ENCODE measurements at regions not wholly inside any gene's neighbourhood (a gene's known extent, or its start where the extent isn't known, plus 50 kb on each side); places are given as distances from the start of the nearest gene placed in this dataset.

DNA sequence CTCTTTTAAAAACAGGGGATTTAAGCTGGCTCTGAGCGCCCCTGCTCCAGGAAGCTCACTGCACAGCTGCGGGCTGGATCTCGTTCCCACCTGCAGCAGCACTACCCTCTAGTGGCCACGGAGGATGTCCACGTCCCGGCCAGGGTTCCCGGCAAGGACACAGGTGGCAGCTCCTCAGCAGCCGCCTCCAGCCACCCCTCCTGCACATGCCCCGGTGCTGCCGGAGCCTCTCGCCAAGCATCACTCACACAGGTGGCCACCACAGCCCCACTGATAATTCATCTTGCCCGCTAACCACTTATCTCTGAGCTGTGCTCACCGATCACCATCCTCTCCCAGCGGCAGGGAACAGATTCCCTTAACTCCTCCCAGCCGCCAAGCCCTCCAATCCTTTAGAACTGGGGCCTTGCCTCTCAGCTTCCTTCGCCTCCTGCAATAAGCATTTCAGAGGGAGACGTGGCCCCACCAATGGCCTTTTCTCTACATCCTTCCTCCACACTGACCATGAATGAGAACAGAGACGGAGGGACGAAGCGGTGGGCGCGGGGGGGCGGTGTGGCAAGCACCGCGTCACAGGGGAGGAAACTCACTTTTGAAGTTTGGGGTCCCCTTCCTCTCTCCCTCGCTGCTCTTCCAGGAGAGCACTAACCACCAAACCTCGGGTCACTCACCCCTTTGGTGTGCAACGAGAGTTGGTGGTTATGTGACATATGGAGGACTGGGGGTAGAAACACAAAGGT is 222.1 kb downstream of the RBFOX3 start:
- Histone ChIP-seq H3K4me2 (ENCODE audit: low read length) (no peak overlapping the region), H3K9ac (ENCODE audit: low read length) (no peak overlapping the region), H3K9me3 (ENCODE audit: control insufficient read depth in 1 of 2, insufficient read depth in 1 of 2, low read depth in 1 of 2, low read length in 2 of 2) (no peaks in the 10 kb centered on the region; a peak in 1 of 4 replicates), H3K27ac (ENCODE audit: low read depth, low read length) (no peak overlapping the region), H3K9me2 (ENCODE audit: insufficient read depth) (no peaks in the 10 kb centered on the region), H3K27me3 (ENCODE audit: insufficient read depth, low read length) (peaks cover 42% of the 10 kb centered on the region), H4K20me1 (ENCODE audit: insufficient read depth) (no peaks in the 10 kb centered on the region), H3K36me3 (ENCODE audit: control insufficient read depth in 1 of 2, insufficient read depth in 2 of 2, low read length in 2 of 2) (no peaks in the 10 kb centered on the region), H2AFZ (ENCODE audit: low read depth, low read length, poor library complexity, severe bottlenecking) (no peak overlapping the region), H3K4me1 (ENCODE audit: control insufficient read depth in 1 of 2, insufficient read depth in 2 of 2, low read length in 2 of 2) (peaks cover 0 to 8% of the 10 kb centered on the region in 2 experiments; a peak in 1 of 4 replicates), H3K79me2 (ENCODE audit: insufficient read depth, low read length) (no peaks in the 10 kb centered on the region), H3K4me3 (replicated peaks in 1 of 2; ENCODE audit: low read depth in 1 of 2, low read length in 2 of 2) (no peak overlapping the region)
- BruUV-seq (replicated peaks) = no TSS peak
- peak; percentile 18 for DNase-seq (ENCODE audit: low read depth, low spot score)
- intact Hi-C loops (cut with micrococcal nuclease) = loop anchor here (1.0 kb wide), 1 partner anchor 301 kb away; no protein-coding TSS in a partner anchor
- ChIA-PET CTCF (interaction anchor here (0.6 to 7.6 kb wide), 28 partner anchors 9 to 348 kb away, joined by 3 to 126 read pairs (median 4); partner anchors contain the start of gene ENGASE), POLR2A (interaction anchor here (0.5 to 1.1 kb wide), 2 partner anchors 203 to 358 kb away, joined by 3 to 4 read pairs; no protein-coding TSS in a partner anchor), RAD21 (ENCODE audit: low non-redundant PET in 1 of 2, low total read pairs in 2 of 2, uncharacterized antibody in 2 of 2, unreplicated experiment in 2 of 2) (interaction anchor here (0.6 to 1.1 kb wide), 6 partner anchors 200 to 343 kb away, joined by 3 to 5 read pairs (median 4); no protein-coding TSS in a partner anchor)
- peak; percentile 80 for ATAC-seq
- TF ChIP-seq EZH2 (IDR thresholded peaks at IDR 0.05) (no peak), ZFX (IDR thresholded peaks at IDR 0.05) (no peak), RAD21 (IDR thresholded peaks at IDR 0.05; ENCODE audit: low read depth) (peak; percentile 84), ZNF274 (IDR thresholded peaks at IDR 0.05; ENCODE audit: low read depth, low read length) (no peak), CEBPB (IDR thresholded peaks at IDR 0.05; ENCODE audit: low read depth) (no peak), SRF (IDR thresholded peaks at IDR 0.05; ENCODE audit: low read depth) (no peak), POLR2A (IDR thresholded peaks at IDR 0.05; ENCODE audit: borderline replicate concordance, extremely low read depth, insufficient read depth, insufficient read length) (no peak), YY1 (IDR thresholded peaks at IDR 0.05; ENCODE audit: extremely low read depth, insufficient replicate concordance, low read depth, low read length) (no peak), EGR1 (IDR thresholded peaks at IDR 0.05; ENCODE audit: low read depth) (no peak), FOSL1 (IDR thresholded peaks at IDR 0.05; ENCODE audit: low read depth) (no peak), EZH2phosphoT487 (IDR thresholded peaks at IDR 0.05; ENCODE audit: borderline replicate concordance) (no peak)
- TF ChIP-seq, protein P1, sequence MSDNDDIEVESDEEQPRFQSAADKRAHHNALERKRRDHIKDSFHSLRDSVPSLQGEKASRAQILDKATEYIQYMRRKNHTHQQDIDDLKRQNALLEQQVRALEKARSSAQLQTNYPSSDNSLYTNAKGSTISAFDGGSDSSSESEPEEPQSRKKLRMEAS (IDR thresholded peaks at IDR 0.05) = no peak
- TF ChIP-seq, protein P2, sequence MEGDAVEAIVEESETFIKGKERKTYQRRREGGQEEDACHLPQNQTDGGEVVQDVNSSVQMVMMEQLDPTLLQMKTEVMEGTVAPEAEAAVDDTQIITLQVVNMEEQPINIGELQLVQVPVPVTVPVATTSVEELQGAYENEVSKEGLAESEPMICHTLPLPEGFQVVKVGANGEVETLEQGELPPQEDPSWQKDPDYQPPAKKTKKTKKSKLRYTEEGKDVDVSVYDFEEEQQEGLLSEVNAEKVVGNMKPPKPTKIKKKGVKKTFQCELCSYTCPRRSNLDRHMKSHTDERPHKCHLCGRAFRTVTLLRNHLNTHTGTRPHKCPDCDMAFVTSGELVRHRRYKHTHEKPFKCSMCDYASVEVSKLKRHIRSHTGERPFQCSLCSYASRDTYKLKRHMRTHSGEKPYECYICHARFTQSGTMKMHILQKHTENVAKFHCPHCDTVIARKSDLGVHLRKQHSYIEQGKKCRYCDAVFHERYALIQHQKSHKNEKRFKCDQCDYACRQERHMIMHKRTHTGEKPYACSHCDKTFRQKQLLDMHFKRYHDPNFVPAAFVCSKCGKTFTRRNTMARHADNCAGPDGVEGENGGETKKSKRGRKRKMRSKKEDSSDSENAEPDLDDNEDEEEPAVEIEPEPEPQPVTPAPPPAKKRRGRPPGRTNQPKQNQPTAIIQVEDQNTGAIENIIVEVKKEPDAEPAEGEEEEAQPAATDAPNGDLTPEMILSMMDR (IDR thresholded peaks at IDR 0.05 in 2 of 3, conservative IDR thresholded peaks at IDR 0.05 in 1 of 3; ENCODE audit: borderline replicate concordance in 1 of 3, insufficient read depth in 1 of 3, low read depth in 2 of 3, low read length in 2 of 3) = peak; percentile 70 to 89 (median 84)
